ENCODE measurements at regions not wholly inside any gene's neighbourhood (a gene's known extent, or its start where the extent isn't known, plus 50 kb on each side); places are given as distances from the start of the nearest gene placed in this dataset.

GRCh38 chr13:74761801-74762757 lies 627.9 kb upstream of the KLF12 start:
- Histone ChIP-seq H3K27me3 (ENCODE audit: control insufficient read depth in 3 of 3, insufficient read depth in 3 of 3, low read length in 2 of 3) (no peaks in the 10 kb centered on the region), H3K9ac (ENCODE audit: insufficient read depth in 1 of 2, low read length in 2 of 2) (no peak overlapping the region), H3K27ac (ENCODE audit: low read depth in 1 of 2, low read length in 1 of 2) (no peak overlapping the region), H3K36me3 (ENCODE audit: control insufficient read depth in 4 of 4, insufficient read depth in 4 of 4, low read length in 4 of 4) (no peaks in the 10 kb centered on the region), H3K4me3 (no peak overlapping the region), H3K4me1 (ENCODE audit: control insufficient read depth in 5 of 5, insufficient read depth in 5 of 5, low read length in 5 of 5) (no peaks in the 10 kb centered on the region), H3K9me3 (ENCODE audit: control insufficient read depth in 4 of 4, insufficient read depth in 3 of 4, low read length in 3 of 4) (no peaks in the 10 kb centered on the region)
- 81 to 91% methylated on average over 2 of the region's 2 CpGs for whole genome bisulfite sequencing, 2 donors
- TF ChIP-seq, protein P1, sequence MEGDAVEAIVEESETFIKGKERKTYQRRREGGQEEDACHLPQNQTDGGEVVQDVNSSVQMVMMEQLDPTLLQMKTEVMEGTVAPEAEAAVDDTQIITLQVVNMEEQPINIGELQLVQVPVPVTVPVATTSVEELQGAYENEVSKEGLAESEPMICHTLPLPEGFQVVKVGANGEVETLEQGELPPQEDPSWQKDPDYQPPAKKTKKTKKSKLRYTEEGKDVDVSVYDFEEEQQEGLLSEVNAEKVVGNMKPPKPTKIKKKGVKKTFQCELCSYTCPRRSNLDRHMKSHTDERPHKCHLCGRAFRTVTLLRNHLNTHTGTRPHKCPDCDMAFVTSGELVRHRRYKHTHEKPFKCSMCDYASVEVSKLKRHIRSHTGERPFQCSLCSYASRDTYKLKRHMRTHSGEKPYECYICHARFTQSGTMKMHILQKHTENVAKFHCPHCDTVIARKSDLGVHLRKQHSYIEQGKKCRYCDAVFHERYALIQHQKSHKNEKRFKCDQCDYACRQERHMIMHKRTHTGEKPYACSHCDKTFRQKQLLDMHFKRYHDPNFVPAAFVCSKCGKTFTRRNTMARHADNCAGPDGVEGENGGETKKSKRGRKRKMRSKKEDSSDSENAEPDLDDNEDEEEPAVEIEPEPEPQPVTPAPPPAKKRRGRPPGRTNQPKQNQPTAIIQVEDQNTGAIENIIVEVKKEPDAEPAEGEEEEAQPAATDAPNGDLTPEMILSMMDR (IDR thresholded peaks at IDR 0.05; ENCODE audit: control extremely low read depth, extremely low read depth) = no peak
- ATAC-seq (ENCODE audit: insufficient read depth, low FRiP score) (no peak), DNase-seq (peak in 2 of 3 donors; percentile 11 to 16)

- no peak for ATAC-seq (ENCODE audit: insufficient read depth, low FRiP score)
- H3K36me3 ChIP-seq (ENCODE audit: control insufficient read depth in 4 of 4, insufficient read depth in 4 of 4, low read length in 4 of 4) = no peaks in the 10 kb centered on the region
- no peaks in the 10 kb centered on the region for H3K9me3 ChIP-seq (ENCODE audit: control insufficient read depth in 4 of 4, insufficient read depth in 3 of 4, low read length in 3 of 4)
- H3K4me1 ChIP-seq (ENCODE audit: control insufficient read depth in 5 of 5, insufficient read depth in 5 of 5, low read length in 5 of 5) = no peaks in the 10 kb centered on the region
- WGBS, 2 donors = 38 to 51% methylated on average over 1 of the region's 1 CpG
- H3K4me3 ChIP-seq = no peak overlapping the region
- H3K27ac ChIP-seq (ENCODE audit: low read depth in 1 of 2, low read length in 1 of 2) = no peak overlapping the region
- no peak for DNase-seq
- TF ChIP-seq, protein P1 (IDR thresholded peaks at IDR 0.05; ENCODE audit: control extremely low read depth, extremely low read depth) = no peak
- no peaks in the 10 kb centered on the region for H3K27me3 ChIP-seq (ENCODE audit: control insufficient read depth in 3 of 3, insufficient read depth in 3 of 3, low read length in 2 of 3)
- no peak overlapping the region for H3K9ac ChIP-seq (ENCODE audit: insufficient read depth in 1 of 2, low read length in 2 of 2)
These were observed 624.0 kb upstream of the KLF12 start for GRCh38 chr13:74758188-74758587.

DNA sequence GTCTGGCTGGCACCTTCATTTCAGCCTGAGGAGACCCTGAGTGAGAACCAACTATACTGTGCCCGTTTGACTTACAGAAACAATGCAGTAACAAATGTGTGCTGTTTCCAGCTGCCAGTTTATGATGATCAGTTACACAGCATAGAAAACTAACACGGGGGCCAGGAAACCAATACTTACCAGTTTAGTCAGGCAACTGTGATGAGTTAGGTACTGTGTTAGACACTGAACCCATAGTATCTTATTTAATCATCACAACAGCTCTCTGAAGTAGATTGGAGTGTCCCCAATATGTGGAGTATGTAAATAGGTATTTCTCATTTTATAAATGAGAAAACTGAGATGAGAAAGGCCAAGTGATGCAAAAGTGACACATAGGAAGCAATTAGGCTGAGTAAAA lies 620.9 kb upstream of the KLF12 start:
- Histone ChIP-seq H3K27ac (ENCODE audit: low read depth in 1 of 2, low read length in 1 of 2) (no peak overlapping the region), H3K4me3 (no peak overlapping the region), H3K36me3 (ENCODE audit: control insufficient read depth in 4 of 4, insufficient read depth in 4 of 4, low read length in 4 of 4) (no peaks in the 10 kb centered on the region), H3K9ac (ENCODE audit: insufficient read depth in 1 of 2, low read length in 2 of 2) (no peak overlapping the region), H3K4me1 (ENCODE audit: control insufficient read depth in 5 of 5, insufficient read depth in 5 of 5, low read length in 5 of 5) (no peaks in the 10 kb centered on the region), H3K9me3 (ENCODE audit: control insufficient read depth in 4 of 4, insufficient read depth in 3 of 4, low read length in 3 of 4) (no peaks in the 10 kb centered on the region), H3K27me3 (ENCODE audit: control insufficient read depth in 3 of 3, insufficient read depth in 3 of 3, low read length in 2 of 3) (no peaks in the 10 kb centered on the region)
- DNase-seq (no peak), ATAC-seq (ENCODE audit: insufficient read depth, low FRiP score) (no peak)
- TF ChIP-seq, protein P1 (IDR thresholded peaks at IDR 0.05; ENCODE audit: control extremely low read depth, extremely low read depth) = no peak
- WGBS, 2 donors = 72 to 84% methylated on average over 2 of the region's 2 CpGs
